ENCODE measurements at regions not wholly inside any gene's neighbourhood (a gene's known extent, or its start where the extent isn't known, plus 50 kb on each side); places are given as distances from the start of the nearest gene placed in this dataset.

DNA sequence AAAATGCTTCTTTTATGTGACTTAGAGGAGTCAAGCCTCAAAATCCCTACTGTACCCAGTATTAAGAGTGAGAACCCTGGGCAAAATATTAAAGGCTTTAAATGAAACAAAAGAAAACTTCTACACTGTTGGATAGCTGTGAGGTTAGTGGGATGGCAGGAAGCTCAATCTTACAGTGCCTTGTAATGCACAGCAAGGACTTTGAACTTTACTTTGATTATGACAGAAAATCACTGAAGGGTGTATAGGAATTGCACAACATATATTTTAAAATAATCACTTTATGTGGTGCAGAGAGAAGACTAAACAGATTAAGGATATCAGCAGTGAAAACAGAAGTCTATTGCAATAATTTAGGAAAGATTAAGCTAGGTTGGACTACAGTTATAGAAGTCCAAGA lies 1333.4 kb downstream of the ADGRL3 start:
- TF ChIP-seq, protein P1, sequence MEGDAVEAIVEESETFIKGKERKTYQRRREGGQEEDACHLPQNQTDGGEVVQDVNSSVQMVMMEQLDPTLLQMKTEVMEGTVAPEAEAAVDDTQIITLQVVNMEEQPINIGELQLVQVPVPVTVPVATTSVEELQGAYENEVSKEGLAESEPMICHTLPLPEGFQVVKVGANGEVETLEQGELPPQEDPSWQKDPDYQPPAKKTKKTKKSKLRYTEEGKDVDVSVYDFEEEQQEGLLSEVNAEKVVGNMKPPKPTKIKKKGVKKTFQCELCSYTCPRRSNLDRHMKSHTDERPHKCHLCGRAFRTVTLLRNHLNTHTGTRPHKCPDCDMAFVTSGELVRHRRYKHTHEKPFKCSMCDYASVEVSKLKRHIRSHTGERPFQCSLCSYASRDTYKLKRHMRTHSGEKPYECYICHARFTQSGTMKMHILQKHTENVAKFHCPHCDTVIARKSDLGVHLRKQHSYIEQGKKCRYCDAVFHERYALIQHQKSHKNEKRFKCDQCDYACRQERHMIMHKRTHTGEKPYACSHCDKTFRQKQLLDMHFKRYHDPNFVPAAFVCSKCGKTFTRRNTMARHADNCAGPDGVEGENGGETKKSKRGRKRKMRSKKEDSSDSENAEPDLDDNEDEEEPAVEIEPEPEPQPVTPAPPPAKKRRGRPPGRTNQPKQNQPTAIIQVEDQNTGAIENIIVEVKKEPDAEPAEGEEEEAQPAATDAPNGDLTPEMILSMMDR (IDR thresholded peaks at IDR 0.05; ENCODE audit: unreplicated experiment), result no peak
- Mint-ChIP-seq H3K27ac (ENCODE audit: low read depth, unreplicated experiment) (no peak overlapping the region), H3K4me3 (ENCODE audit: unreplicated experiment) (no peak overlapping the region), H3K4me1 (ENCODE audit: insufficient read depth, unreplicated experiment) (peaks cover 6% of the 10 kb centered on the region), H3K9me3 (ENCODE audit: unreplicated experiment) (peaks cover 37% of the 10 kb centered on the region), H3K36me3 (ENCODE audit: insufficient read depth, unreplicated experiment) (no peaks in the 10 kb centered on the region), H3K27me3 (ENCODE audit: insufficient read depth, unreplicated experiment) (no peaks in the 10 kb centered on the region)
- POLR2A ChIA-PET, result no interaction called here
- CTCF ChIA-PET, result no interaction called here
- no TSS peak for BruUV-seq (replicated peaks)
- intact Hi-C loops (cut with micrococcal nuclease), result no loop called here
- no peak for DNase-seq (ENCODE audit: unreplicated experiment)

DNA sequence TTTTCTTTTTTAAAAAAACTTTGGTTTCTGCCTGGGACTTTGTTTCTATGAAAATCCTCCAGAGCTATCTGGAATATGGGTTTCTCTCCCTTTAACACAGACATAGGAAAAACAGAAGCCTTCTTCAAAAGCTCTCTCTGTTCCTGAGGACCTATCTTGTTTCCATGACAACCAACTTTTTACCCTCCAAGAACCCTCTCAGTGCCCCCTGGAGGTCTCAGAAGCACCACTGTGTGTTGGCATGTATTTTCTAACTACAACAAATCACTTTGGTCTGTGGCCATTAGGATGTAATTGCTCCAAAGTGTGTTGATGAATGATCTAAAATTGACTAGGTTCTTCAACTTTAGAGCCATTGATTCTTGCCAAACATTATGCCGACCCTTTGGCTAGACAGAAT lies 1331.6 kb downstream of the ADGRL3 start:
- peaks cover 22% of the 10 kb centered on the region for H3K9me3 Mint-ChIP-seq (ENCODE audit: unreplicated experiment)
- no peaks in the 10 kb centered on the region for H3K36me3 Mint-ChIP-seq (ENCODE audit: insufficient read depth, unreplicated experiment)
- POLR2A ChIA-PET, result no interaction called here
- no TSS peak for BruUV-seq (replicated peaks)
- no peaks in the 10 kb centered on the region for H3K27me3 Mint-ChIP-seq (ENCODE audit: insufficient read depth, unreplicated experiment)
- peaks cover 9% of the 10 kb centered on the region for H3K4me1 Mint-ChIP-seq (ENCODE audit: insufficient read depth, unreplicated experiment)
- TF ChIP-seq, protein P1 (IDR thresholded peaks at IDR 0.05; ENCODE audit: unreplicated experiment), result no peak
- no peak overlapping the region for H3K4me3 Mint-ChIP-seq (ENCODE audit: unreplicated experiment)
- no peak for DNase-seq (ENCODE audit: unreplicated experiment)
- intact Hi-C loops (cut with micrococcal nuclease), result no loop called here
- CTCF ChIA-PET, result interaction anchor here (0.6 kb wide), 1 partner anchor 11 kb away, joined by 4 read pairs; no protein-coding TSS in a partner anchor
- no peak overlapping the region for H3K27ac Mint-ChIP-seq (ENCODE audit: low read depth, unreplicated experiment)

DNA sequence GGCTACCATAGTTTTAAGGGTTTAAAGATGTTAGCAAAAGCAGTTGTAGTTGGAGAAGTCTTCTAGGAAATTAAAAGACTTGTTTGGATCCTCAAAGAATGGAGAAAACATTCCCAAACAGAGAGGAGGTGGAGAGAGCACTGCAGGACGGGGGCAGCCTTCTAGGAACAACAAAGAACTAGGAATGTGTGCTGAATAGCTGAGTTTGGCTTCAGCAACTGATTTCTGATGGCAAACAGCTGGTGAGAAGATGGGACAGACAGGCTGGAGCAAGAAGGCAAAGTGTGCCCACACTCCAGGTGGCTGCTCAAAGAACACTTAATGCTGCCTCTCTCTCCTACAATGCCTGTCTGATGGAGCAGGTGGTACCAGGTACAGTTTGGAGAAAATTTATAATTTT lies 1331.1 kb downstream of the ADGRL3 start:
- POLR2A ChIA-PET, result no interaction called here
- CTCF ChIA-PET, result interaction anchor here (0.6 kb wide), 1 partner anchor 10 kb away, joined by 4 read pairs; no protein-coding TSS in a partner anchor

DNA sequence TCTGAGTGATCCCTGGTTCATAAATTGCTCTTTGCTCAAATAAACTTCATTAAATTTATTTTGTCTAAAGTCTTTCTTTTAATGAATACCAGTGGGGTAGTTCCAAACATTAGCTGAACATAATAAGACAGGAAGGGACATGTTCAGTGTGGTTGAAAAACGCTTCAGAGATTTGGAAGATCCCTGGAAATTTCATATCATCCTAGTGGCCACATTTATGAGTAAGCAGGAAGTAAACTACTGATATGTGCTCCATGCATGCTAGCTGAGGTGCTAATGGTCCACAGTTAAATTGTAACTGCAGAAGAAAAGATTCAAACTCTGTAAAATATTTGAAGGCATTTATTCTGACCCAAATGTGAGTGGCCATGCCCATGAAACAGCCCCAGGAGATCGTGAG lies 1328.7 kb downstream of the ADGRL3 start:
- no peak for DNase-seq (ENCODE audit: unreplicated experiment)
- intact Hi-C loops (cut with micrococcal nuclease), result no loop called here
- ChIA-PET POLR2A (no interaction called here), CTCF (interaction anchor here (0.7 kb wide), 1 partner anchor 942 kb away, joined by 3 read pairs; no protein-coding TSS in a partner anchor)
- no peaks in the 10 kb centered on the region for H3K27me3 Mint-ChIP-seq (ENCODE audit: insufficient read depth, unreplicated experiment)
- no peaks in the 10 kb centered on the region for H3K36me3 Mint-ChIP-seq (ENCODE audit: insufficient read depth, unreplicated experiment)
- TF ChIP-seq, protein P1 (IDR thresholded peaks at IDR 0.05; ENCODE audit: unreplicated experiment), result no peak
- H3K4me1 Mint-ChIP-seq (ENCODE audit: insufficient read depth, unreplicated experiment), result peaks cover 9% of the 10 kb centered on the region
- H3K9me3 Mint-ChIP-seq (ENCODE audit: unreplicated experiment), result peaks cover 15% of the 10 kb centered on the region
- BruUV-seq (replicated peaks), result no TSS peak
- H3K4me3 Mint-ChIP-seq (ENCODE audit: unreplicated experiment), result no peak overlapping the region
- H3K27ac Mint-ChIP-seq (ENCODE audit: low read depth, unreplicated experiment), result no peak overlapping the region

More for the DNA sequence above, 1331.1 kb downstream of the ADGRL3 start:
- TF ChIP-seq, protein P1 (IDR thresholded peaks at IDR 0.05; ENCODE audit: unreplicated experiment), result no peak
- peaks cover 17% of the 10 kb centered on the region for H3K9me3 Mint-ChIP-seq (ENCODE audit: unreplicated experiment)
- no peaks in the 10 kb centered on the region for H3K27me3 Mint-ChIP-seq (ENCODE audit: insufficient read depth, unreplicated experiment)
- no peaks in the 10 kb centered on the region for H3K36me3 Mint-ChIP-seq (ENCODE audit: insufficient read depth, unreplicated experiment)
- DNase-seq (ENCODE audit: unreplicated experiment), result no peak
- intact Hi-C loops (cut with micrococcal nuclease), result no loop called here
- H3K4me1 Mint-ChIP-seq (ENCODE audit: insufficient read depth, unreplicated experiment), result peaks cover 9% of the 10 kb centered on the region
- H3K4me3 Mint-ChIP-seq (ENCODE audit: unreplicated experiment), result no peak overlapping the region
- no TSS peak for BruUV-seq (replicated peaks)
- H3K27ac Mint-ChIP-seq (ENCODE audit: low read depth, unreplicated experiment), result no peak overlapping the region

Data from MCF 10A (cell line).